ENCODE measurements at regions not wholly inside any gene's neighbourhood (a gene's known extent, or its start where the extent isn't known, plus 50 kb on each side); places are given as distances from the start of the nearest gene placed in this dataset.
"Not testable (repeated sequence)": the region's sequence is repeated elsewhere in the genome, so short reads cannot be mapped to it uniquely, and the experiment has no call there.

DNA sequence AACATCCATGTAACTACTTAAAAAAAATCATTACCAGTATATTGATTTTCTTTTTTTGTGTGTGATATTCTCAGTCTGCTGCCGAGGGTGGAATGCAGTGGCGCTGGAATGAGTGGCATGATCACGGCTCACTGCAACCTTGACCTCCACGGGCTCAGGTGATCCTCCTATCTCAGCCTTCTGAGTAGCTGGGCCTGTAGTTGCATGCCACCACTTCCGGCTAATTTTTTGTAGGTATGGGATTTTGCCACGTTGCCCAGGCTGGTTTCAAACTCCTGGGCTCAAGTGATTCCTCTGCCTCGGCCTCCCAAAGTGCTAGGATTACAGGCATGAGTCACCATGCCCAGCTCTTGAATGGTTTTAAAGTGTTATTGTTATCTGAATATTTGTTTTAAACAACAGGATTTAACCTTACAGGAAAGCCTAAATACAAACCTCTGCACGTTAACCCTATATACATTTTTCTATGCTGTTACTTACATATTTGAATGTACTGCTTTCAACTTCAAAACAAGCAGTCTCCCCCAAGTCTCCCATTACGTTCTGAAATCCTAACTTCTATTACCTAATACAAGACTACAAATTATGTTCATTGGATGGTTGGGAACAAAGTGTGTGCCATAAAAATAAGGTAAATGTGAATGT lies 61.7 kb downstream of the KPNA2 start:
- TF ChIP-seq, protein P1, sequence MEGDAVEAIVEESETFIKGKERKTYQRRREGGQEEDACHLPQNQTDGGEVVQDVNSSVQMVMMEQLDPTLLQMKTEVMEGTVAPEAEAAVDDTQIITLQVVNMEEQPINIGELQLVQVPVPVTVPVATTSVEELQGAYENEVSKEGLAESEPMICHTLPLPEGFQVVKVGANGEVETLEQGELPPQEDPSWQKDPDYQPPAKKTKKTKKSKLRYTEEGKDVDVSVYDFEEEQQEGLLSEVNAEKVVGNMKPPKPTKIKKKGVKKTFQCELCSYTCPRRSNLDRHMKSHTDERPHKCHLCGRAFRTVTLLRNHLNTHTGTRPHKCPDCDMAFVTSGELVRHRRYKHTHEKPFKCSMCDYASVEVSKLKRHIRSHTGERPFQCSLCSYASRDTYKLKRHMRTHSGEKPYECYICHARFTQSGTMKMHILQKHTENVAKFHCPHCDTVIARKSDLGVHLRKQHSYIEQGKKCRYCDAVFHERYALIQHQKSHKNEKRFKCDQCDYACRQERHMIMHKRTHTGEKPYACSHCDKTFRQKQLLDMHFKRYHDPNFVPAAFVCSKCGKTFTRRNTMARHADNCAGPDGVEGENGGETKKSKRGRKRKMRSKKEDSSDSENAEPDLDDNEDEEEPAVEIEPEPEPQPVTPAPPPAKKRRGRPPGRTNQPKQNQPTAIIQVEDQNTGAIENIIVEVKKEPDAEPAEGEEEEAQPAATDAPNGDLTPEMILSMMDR (IDR thresholded peaks at IDR 0.05; ENCODE audit: low read depth, low read length) = no peak
- Histone ChIP-seq H3K27me3 (no peaks in the 10 kb centered on the region), H3K4me3 (ENCODE audit: low read depth, low read length) (no peak overlapping the region), H3K9me3 (no peaks in the 10 kb centered on the region), H3K36me3 (no peaks in the 10 kb centered on the region), H3K4me1 (no peaks in the 10 kb centered on the region)
- DNase-seq = no peak

DNA sequence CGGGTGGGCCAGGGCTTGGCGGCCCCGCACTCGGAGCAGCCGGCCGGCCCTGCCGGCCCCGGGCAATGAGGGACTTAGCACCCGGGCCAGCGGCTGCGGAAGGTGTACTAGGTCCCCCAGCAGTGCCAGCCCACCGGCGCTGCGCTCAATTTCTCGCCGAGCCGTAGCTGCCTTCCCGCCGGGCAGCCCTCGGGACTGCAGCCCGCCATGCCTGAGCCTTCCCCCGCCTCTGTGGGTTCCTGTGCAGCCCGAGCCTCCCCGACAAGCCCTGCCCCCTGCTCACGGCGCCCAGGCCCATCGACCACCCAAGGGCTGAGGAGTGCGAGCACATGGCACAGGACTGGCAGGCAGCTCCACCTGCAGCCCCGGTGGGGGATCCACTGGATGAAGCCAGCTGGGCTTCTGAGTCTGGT lies 63.8 kb downstream of the KPNA2 start:
- not testable (repeated sequence) for H3K27me3 ChIP-seq; H3K4me3 ChIP-seq (ENCODE audit: low read depth, low read length); H3K36me3 ChIP-seq; DNase-seq; H3K9me3 ChIP-seq; H3K4me1 ChIP-seq

DNA sequence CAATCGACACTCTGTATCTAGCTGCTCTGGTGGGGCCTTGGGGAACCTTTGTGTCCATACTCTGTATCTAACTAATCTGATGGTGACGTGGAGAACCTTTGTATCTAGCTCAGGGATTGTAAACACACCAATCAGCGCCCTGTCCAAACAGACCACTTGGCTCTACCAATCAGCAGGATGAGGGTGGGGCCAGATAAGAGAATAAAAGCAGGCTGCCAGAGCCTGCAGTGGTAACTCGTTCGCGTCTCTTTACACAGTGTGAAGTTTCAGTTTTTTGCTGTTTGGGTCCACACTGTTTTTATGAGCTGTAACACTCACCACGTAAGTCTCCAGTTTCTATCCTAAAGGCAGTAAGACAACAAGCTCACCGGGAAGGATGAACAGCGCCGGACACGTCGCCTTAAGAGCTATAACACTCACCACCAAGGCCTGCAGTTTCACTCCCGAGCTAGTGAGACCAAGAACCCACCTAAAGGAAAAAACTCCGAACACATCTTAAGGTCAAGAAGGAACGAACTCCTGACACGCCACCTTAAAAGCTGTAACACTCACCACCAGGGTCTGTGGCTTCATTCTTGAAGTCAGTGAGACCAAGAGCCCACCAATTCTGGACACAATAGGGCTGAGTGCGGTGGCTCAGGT lies 64.6 kb downstream of the KPNA2 start:
- DNase-seq = no peak
- TF ChIP-seq, protein P1 (IDR thresholded peaks at IDR 0.05; ENCODE audit: low read depth, low read length) = no peak
- H3K4me3 ChIP-seq (ENCODE audit: low read depth, low read length) = no peak overlapping the region
- no peaks in the 10 kb centered on the region for H3K9me3 ChIP-seq
- no peaks in the 10 kb centered on the region for H3K36me3 ChIP-seq
- peaks cover 5% of the 10 kb centered on the region for H3K4me1 ChIP-seq
- H3K27me3 ChIP-seq = no peaks in the 10 kb centered on the region

DNA sequence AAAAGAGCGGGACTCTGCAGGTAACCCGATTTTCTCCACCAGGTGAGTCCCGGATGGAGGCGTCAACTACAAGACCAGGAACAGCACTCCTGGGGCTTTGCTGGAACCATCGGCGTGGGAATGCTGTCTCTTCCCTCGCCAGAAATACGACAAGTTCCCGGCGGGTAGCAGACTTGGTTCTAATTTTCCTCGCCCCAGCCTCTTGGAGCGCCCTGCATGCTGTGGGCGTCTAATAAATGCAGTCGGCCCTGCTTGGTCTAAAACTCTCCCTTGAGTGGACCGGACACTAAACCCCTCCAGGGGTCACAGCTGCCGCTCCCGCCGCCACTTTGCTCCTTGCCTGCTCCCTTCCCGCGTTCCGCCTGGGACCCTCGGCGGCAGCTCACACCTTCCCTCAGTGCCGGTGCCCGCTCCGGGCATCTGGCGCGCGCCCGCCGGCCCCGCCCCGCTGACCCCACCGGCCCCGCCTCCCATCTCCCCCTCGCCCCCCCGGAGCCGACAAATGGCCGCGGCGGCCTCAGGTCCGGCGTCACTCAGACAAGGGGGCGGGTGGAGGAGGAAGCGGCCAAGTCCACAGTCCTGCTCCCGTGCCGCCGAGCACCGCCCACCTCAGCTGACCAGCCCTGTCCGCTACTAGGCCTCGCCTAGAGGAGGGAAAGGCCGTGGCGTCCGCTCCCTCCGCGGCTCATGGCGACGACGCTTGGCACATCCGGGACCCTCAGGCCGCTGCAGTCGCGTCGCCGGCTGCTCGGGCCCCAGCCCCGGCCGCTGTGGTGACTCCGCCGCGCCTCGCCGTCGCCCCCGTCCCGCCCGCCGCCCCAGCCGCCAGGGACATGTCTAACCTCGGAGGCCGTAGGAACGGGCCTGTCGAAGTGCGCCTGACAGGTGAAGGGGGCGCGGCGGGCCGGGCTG lies 65.8 kb downstream of the KPNA2 start:
- no peaks in the 10 kb centered on the region for H3K27me3 ChIP-seq
- no peaks in the 10 kb centered on the region for H3K36me3 ChIP-seq
- H3K4me1 ChIP-seq = peaks cover 5% of the 10 kb centered on the region
- no peaks in the 10 kb centered on the region for H3K9me3 ChIP-seq
- TF ChIP-seq, protein P1 (IDR thresholded peaks at IDR 0.05; ENCODE audit: low read depth, low read length) = no peak
- H3K4me3 ChIP-seq (ENCODE audit: low read depth, low read length) = peak overlapping the region; percentile 75
- DNase-seq = peak; percentile 90

DNA sequence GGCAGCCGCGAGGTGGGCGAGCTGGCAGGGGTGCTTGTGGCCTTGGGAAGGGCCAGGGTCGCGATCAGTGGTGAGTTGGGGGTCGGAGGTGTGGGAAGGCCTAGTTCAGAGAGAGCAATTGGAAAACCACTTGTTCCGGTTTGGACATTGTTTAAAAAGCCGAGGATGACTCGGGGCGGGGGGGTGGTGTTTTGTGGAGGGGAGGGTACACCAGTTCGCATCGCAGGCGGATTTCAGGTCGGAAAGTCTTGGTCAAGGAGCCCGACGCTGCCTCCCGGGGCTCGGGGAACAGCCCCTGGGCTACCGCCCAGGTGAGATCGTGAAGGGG lies 66.4 kb downstream of the KPNA2 start:
- TF ChIP-seq, protein P1 (IDR thresholded peaks at IDR 0.05; ENCODE audit: low read depth, low read length) = no peak
- H3K9me3 ChIP-seq = no peaks in the 10 kb centered on the region
- H3K4me3 ChIP-seq (ENCODE audit: low read depth, low read length) = peak overlapping the region; percentile 75
- DNase-seq = no peak
- no peaks in the 10 kb centered on the region for H3K27me3 ChIP-seq
- peaks cover 5% of the 10 kb centered on the region for H3K4me1 ChIP-seq
- H3K36me3 ChIP-seq = no peaks in the 10 kb centered on the region

DNA sequence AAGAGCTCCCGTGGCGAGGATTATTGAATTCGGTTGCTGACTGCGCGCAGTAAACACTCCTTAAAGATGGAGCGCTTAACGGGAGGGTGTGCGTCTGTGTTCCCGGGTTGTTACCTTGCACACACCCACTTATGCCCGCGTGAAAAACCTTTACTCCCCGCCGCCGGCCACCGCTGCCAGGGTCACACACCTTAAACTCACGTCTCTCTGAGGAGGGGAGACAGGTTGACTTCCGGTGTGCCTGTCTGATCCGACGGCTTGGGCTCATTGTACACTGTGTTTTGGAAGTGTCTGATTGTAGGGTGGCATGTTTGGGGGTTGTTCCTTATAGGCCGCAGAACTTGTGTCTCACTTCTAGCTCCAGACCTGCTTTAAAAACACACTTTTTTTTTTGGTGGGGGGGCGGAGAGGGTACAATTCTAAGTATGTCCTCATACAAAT lies 66.8 kb downstream of the KPNA2 start:
- H3K9me3 ChIP-seq = no peaks in the 10 kb centered on the region
- peaks cover 5% of the 10 kb centered on the region for H3K4me1 ChIP-seq
- no peaks in the 10 kb centered on the region for H3K27me3 ChIP-seq
- H3K4me3 ChIP-seq (ENCODE audit: low read depth, low read length) = peak overlapping the region; percentile 75
- TF ChIP-seq, protein P1 (IDR thresholded peaks at IDR 0.05; ENCODE audit: low read depth, low read length) = no peak
- DNase-seq = no peak
- no peaks in the 10 kb centered on the region for H3K36me3 ChIP-seq
